Keratinocyte (primary cell): ENCODE measurements at regions not wholly inside any gene's neighbourhood (a gene's known extent, or its start where the extent isn't known, plus 50 kb on each side); places are given as distances from the start of the nearest gene placed in this dataset.

ENCODE experiments used
- DNase-seq: peaks from one replicate; pipeline ENCODE4 v3.0.0-alpha.2; 2011; ENCODE audit warnings: low read depth, missing footprints, low spot score
- FAIRE-seq: peaks from 2 replicates; lab custom pipeline; 2011; peaks lifted over from hg19 to GRCh38; lab: Jason Lieb, UNC
- H2AFZ ChIP-seq: 2 replicates; pipeline ENCODE4 v1.6.0; 2012; ENCODE audit warnings: low read length, control low read depth, inconsistent platforms; ENCODE audit not compliant: control insufficient read depth
- H3K27ac ChIP-seq: 2 replicates; pipeline ENCODE4 v1.5.1; 2011; ENCODE audit warnings: low read length; ENCODE audit not compliant: control insufficient read depth, insufficient read depth
- H3K27me3 ChIP-seq: 3 replicates; pipeline ENCODE4 v1.6.0; 2011; ENCODE audit warnings: low read length; ENCODE audit not compliant: control insufficient read depth, insufficient read depth; ENCODE audit errors: extremely low read depth
- H3K36me3 ChIP-seq, 2 experiments: 2 replicates in 1 of 2; 3 replicates in 1 of 2; pipeline ENCODE4 v1.5.1; 2011; ENCODE audit warnings: low read length in 2 of 2, mild to moderate bottlenecking in 1 of 2; ENCODE audit not compliant: control insufficient read depth in 2 of 2, insufficient read depth in 2 of 2; ENCODE audit errors: extremely low read depth in 1 of 2
- H3K4me1 ChIP-seq: 3 replicates; pipeline ENCODE4 v1.5.1; 2011; ENCODE audit warnings: low read length; ENCODE audit not compliant: control insufficient read depth, insufficient read depth; ENCODE audit errors: extremely low read depth
- H3K4me2 ChIP-seq: 3 replicates; pipeline ENCODE4 v1.6.0; 2011; ENCODE audit warnings: low read depth, low read length; ENCODE audit not compliant: control insufficient read depth, insufficient read depth; ENCODE audit errors: extremely low read depth
- H3K4me3 ChIP-seq, 3 experiments: fragments of 200-600 bp in 1 of 3; sonication (generic) in 1 of 3; 2 replicates in 2 of 3; 3 replicates in 1 of 3; pipeline ENCODE4 v1.5.1; 2011 to 2016; ENCODE audit warnings: low read length in 3 of 3, mild to moderate bottlenecking in 3 of 3, control low read depth in 2 of 3, inconsistent platforms in 1 of 3, low read depth in 1 of 3, mixed read lengths in 1 of 3, mixed run types in 1 of 3, moderate library complexity in 1 of 3; ENCODE audit not compliant: control insufficient read depth in 2 of 3, insufficient read depth in 2 of 3; ENCODE audit errors: extremely low read depth in 1 of 3
- H3K79me2 ChIP-seq: 2 replicates; pipeline ENCODE4 v1.6.0; 2012; ENCODE audit warnings: low read length; ENCODE audit not compliant: control insufficient read depth, insufficient read depth
- H3K9ac ChIP-seq: 3 replicates; pipeline ENCODE4 v1.6.0; 2011; ENCODE audit warnings: low read length; ENCODE audit not compliant: control insufficient read depth, insufficient read depth; ENCODE audit errors: extremely low read depth
- H3K9me1 ChIP-seq: 3 replicates; pipeline ENCODE4 v1.6.0; 2011; ENCODE audit warnings: low read length; ENCODE audit not compliant: control insufficient read depth, insufficient read depth; ENCODE audit errors: extremely low read depth
- H3K9me3 ChIP-seq: 2 replicates; pipeline ENCODE4 v1.5.1; 2012; ENCODE audit warnings: low read depth, low read length; ENCODE audit not compliant: control insufficient read depth
- H4K20me1 ChIP-seq: 3 replicates; pipeline ENCODE4 v1.6.0; 2011; ENCODE audit warnings: low read length; ENCODE audit not compliant: control insufficient read depth, insufficient read depth; ENCODE audit errors: extremely low read depth
- EZH2 ChIP-seq: IDR thresholded peaks from one replicate; pipeline ENCODE4 v1.6.1; 2012; ENCODE audit warnings: inconsistent platforms, mild to moderate bottlenecking, low read length, moderate library complexity
- dilution Hi-C: fragments of 300-500 bp; cut with MboI; formaldehyde crosslinking; loops from one replicate; pipeline ENCODE4 v1.7.0; 2020; ENCODE audit warnings: low sequenced_read_pairs; ENCODE audit not compliant: extremely low pct_ligation_motif_present
- TF ChIP-seq, protein P1 (sequence below), 3 experiments: IDR thresholded peaks in 1 of 3; conservative IDR thresholded peaks in 1 of 3; optimal IDR thresholded peaks in 1 of 3; 2 replicates in 2 of 3; 3 replicates in 1 of 3; pipeline versions ENCODE3 to v1.5.1; 2011; ENCODE audit warnings: low read length in 3 of 3, mild to moderate bottlenecking in 3 of 3, moderate library complexity in 2 of 3, control low read depth in 1 of 3, inconsistent platforms in 1 of 3; ENCODE audit not compliant: insufficient read depth in 2 of 3; ENCODE audit errors: extremely low read depth in 1 of 3

DNA sequence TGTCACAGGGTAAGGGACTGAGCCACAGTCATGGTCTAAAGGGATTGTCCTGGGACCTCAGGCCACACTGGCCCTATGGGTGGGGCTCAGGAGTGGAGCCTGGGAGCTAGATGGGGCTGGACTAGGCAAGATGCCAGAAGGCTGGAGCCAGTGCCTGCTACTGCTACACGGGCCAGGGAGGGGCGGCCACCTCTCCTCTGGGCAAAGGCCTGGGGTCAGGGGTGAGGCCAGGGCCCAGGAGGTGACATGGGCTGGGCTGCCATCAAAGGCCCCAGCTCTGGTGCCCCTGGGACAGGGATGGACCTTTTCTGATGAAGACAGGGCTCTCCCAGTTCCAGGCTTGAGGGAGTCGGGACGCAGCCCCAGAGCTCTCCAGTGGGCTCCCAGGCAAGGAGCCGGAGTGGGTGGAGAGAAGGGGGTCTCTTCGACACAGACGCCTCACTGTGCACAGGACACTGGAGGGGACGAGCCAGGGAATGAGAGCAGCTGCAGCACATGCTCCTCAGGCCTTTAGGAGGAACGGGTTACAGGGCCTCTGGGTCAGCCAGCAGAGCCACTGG lies 62.1 kb upstream of the IQSEC1 start:
- no peak overlapping the region for H3K27ac ChIP-seq
- H3K9me1 ChIP-seq: no peaks in the 10 kb centered on the region
- no peaks in the 10 kb centered on the region for H3K9me3 ChIP-seq
- no peak overlapping the region for H3K4me3 ChIP-seq
- no peaks in the 10 kb centered on the region for H3K4me1 ChIP-seq
- FAIRE-seq (no peak), DNase-seq (no peak)
- H3K36me3 ChIP-seq: no peaks in the 10 kb centered on the region
- H3K4me2 ChIP-seq: no peak overlapping the region
- H2AFZ ChIP-seq: no peak overlapping the region
- dilution Hi-C loops: no loop called here
- H4K20me1 ChIP-seq: no peaks in the 10 kb centered on the region
- H3K9ac ChIP-seq: no peak overlapping the region
- TF ChIP-seq, protein P1, sequence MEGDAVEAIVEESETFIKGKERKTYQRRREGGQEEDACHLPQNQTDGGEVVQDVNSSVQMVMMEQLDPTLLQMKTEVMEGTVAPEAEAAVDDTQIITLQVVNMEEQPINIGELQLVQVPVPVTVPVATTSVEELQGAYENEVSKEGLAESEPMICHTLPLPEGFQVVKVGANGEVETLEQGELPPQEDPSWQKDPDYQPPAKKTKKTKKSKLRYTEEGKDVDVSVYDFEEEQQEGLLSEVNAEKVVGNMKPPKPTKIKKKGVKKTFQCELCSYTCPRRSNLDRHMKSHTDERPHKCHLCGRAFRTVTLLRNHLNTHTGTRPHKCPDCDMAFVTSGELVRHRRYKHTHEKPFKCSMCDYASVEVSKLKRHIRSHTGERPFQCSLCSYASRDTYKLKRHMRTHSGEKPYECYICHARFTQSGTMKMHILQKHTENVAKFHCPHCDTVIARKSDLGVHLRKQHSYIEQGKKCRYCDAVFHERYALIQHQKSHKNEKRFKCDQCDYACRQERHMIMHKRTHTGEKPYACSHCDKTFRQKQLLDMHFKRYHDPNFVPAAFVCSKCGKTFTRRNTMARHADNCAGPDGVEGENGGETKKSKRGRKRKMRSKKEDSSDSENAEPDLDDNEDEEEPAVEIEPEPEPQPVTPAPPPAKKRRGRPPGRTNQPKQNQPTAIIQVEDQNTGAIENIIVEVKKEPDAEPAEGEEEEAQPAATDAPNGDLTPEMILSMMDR (optimal IDR thresholded peaks at IDR 0.05 in 1 of 3, IDR thresholded peaks at IDR 0.05 in 1 of 3, conservative IDR thresholded peaks at IDR 0.05 in 1 of 3; ENCODE audit: extremely low read depth in 1 of 3, insufficient read depth in 2 of 3, low read length in 3 of 3): no peak
- TF ChIP-seq EZH2: no peak
- H3K27me3 ChIP-seq: peaks cover 4% of the 10 kb centered on the region
- H3K79me2 ChIP-seq: no peaks in the 10 kb centered on the region

DNA sequence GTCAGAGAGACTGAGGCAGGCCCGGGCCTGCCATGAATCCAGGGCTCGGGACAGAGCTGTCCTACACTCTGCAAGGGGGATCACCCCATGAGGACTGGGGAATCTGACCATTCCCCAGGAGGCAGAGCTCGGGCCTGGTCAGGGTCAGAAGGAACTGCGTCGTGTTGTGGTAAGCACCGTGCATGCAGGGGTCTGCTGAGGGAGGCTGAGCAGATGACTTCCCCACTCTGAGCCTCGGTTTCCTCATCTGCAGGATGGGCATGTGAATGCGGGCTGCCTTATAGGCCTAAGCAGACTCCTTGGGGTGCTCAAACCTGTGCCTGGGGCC lies 61.6 kb upstream of the IQSEC1 start:
- Histone ChIP-seq H3K79me2 (no peaks in the 10 kb centered on the region), H3K27ac (no peak overlapping the region), H3K9ac (no peak overlapping the region), H3K27me3 (peaks cover 4% of the 10 kb centered on the region), H4K20me1 (no peaks in the 10 kb centered on the region), H3K4me1 (no peaks in the 10 kb centered on the region), H3K9me1 (no peaks in the 10 kb centered on the region), H3K9me3 (no peaks in the 10 kb centered on the region), H3K4me2 (no peak overlapping the region), H3K4me3 (no peak overlapping the region), H3K36me3 (no peaks in the 10 kb centered on the region), H2AFZ (no peak overlapping the region)
- DNase-seq (no peak), FAIRE-seq (no peak)
- dilution Hi-C loops: no loop called here
- TF ChIP-seq EZH2: no peak
- TF ChIP-seq, protein P1 (optimal IDR thresholded peaks at IDR 0.05 in 1 of 3, IDR thresholded peaks at IDR 0.05 in 1 of 3, conservative IDR thresholded peaks at IDR 0.05 in 1 of 3; ENCODE audit: extremely low read depth in 1 of 3, insufficient read depth in 2 of 3, low read length in 3 of 3): no peak
